ENCODE measurements at regions not wholly inside any gene's neighbourhood (a gene's known extent, or its start where the extent isn't known, plus 50 kb on each side); places are given as distances from the start of the nearest gene placed in this dataset.

DNA sequence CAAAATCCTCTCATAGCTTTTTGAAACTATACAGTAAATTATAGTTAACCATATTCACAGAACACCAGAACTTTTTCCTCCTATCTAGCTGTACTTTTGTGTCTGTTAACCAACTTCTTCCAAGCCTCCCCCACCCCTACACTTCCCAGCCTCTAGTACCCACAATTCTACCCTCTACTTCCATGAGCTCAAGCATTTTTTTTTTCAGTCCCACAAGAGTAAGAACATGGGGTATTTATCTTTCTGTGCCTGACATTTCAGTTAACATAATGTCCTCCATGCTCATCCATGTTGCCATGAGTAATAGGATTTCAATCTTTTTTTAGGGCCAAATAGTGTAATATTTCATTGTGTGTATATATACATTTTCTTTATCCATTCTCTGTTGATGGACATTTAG lies 128.3 kb upstream of the MAN2A1 start:
- TF ChIP-seq, protein P1, sequence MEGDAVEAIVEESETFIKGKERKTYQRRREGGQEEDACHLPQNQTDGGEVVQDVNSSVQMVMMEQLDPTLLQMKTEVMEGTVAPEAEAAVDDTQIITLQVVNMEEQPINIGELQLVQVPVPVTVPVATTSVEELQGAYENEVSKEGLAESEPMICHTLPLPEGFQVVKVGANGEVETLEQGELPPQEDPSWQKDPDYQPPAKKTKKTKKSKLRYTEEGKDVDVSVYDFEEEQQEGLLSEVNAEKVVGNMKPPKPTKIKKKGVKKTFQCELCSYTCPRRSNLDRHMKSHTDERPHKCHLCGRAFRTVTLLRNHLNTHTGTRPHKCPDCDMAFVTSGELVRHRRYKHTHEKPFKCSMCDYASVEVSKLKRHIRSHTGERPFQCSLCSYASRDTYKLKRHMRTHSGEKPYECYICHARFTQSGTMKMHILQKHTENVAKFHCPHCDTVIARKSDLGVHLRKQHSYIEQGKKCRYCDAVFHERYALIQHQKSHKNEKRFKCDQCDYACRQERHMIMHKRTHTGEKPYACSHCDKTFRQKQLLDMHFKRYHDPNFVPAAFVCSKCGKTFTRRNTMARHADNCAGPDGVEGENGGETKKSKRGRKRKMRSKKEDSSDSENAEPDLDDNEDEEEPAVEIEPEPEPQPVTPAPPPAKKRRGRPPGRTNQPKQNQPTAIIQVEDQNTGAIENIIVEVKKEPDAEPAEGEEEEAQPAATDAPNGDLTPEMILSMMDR (IDR thresholded peaks at IDR 0.05) = no peak
- TF ChIP-seq POLR2A (IDR thresholded peaks at IDR 0.05) (no peak), EP300 (IDR thresholded peaks at IDR 0.05) (no peak)
